ENCODE measurements at regions not wholly inside any gene's neighbourhood (a gene's known extent, or its start where the extent isn't known, plus 50 kb on each side); places are given as distances from the start of the nearest gene placed in this dataset.
"Not testable (repeated sequence)": the region's sequence is repeated elsewhere in the genome, so short reads cannot be mapped to it uniquely, and the experiment has no call there.

DNA sequence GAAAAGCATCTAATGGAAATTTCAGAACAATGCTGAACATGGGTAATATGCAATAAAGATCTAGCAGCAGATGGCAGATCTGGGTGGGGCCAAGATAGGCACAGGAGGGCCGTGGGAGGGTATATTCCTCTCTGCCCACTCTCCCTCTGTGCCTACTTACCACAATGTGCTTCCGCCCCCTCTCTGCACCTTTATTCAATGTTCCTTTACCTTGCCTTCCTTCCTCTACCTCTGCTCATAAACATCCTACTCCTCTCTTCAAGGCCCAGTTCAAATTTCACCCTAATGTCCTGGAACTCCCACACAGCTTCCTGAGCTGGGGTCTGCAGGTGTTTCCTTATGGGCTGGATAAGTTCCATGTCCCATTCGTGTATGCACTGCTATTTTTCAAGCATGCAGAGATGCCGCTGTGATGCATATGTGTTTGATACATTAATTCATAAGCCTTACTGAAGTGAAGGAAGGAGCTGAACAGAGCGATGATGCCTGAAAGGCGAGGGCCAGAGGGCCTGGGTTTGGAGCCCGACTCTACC lies 65.6 kb upstream of the EDEM3 start:
- no peak for DNase-seq (ENCODE audit: low read depth)

DNA sequence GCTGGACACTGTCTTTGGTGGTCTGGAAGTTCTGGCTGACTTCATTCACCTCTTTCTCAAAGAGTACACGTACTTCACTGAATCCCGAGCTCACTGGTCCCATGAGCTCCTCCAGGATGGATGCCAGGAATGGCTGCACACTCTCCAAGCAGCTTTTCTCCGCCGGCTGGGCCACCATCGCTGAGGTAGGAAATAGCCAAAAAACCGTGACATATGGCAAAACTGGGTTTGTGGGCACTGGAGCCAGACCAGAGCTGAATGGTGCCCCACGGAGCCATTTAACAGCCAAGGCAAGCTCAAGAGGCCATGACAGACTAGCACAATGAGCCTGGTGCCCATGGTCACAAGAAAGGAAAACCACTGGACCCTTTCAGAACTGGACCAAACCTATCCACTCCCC lies 64.0 kb upstream of the EDEM3 start:
- DNase-seq (ENCODE audit: low read depth), result no peak

DNA sequence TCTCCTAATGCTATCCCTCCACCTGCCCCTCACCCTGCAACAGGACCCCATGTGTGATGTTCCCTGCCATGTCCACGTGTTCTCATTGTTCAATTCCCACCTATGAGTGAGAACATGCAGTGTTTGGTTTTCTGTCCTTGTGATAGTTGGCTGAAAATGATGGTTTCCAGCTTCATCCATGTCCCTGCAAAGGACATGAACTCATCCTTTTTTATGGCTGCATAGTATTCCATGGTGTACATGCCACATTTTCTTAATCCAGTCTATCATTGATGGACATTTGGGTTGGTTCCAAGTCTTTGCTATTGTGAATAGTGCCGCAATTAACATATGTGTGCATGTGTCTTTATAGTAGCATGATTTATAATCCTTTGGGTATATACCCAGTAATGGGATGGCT lies 62.3 kb upstream of the EDEM3 start:
- not testable (repeated sequence) for DNase-seq (ENCODE audit: low read depth)

DNA sequence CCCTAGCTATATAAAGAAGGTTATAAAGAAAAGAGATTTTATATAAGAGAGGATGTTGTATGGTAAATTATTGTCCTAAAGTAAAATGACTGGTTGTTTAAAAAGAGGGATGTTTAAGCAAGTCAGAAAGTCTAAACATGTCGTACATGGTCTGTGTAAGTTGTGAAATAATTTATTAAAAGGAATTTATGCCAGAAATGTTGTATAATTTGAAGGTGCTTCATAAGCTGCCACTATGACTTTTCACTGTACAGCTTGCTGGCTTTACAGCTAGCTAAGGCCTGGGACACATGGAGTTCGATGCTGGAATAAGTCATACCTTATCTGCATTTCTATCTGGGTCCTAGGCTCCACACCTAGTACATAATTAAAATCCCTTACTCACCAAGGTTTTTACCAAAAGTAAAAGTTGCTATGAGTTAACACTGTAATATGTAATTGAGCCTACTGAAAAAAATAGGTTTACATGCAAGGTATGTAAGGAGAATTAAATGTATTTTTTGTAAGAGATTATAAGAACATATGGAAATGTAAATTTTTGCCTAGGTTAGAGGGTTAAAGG lies 59.0 kb upstream of the EDEM3 start:
- DNase-seq (ENCODE audit: low read depth), result no peak

DNA sequence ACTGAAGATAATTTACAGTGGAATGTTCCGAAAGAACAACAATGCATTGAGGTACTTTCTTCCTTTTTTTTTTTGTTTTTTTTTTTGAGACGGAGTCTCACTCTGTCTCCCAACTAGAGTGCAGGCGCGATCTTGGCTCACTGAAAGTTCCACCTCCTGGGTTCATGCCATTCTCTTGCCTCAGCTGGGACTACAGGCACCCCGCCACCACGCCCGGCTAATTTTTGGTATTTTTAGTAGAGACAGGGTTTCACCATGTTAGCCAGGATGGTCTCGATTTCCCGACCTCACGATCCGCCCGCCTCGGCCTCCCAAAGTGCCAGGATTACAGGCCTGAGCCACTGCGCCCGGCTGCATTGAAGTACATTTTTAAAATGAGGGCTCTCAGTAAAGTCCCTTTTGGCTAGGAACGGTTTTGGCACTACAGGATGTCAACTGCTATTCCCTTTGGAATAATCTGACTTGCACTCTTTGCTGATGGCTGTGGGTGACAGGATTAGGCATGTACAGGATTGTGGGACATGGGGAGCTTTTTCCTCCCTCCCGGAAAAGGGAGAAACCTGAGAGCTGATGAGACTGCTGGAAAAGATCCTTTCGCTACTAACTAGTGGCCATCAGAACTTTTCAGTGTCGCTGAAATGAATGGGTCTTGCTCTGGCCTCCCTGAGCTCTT lies 56.9 kb upstream of the EDEM3 start:
- no peak for DNase-seq (ENCODE audit: low read depth)

GRCh38 chr1:184810735-184811343 lies 56.2 kb upstream of the EDEM3 start:
- no peak for DNase-seq (ENCODE audit: low read depth)

DNA sequence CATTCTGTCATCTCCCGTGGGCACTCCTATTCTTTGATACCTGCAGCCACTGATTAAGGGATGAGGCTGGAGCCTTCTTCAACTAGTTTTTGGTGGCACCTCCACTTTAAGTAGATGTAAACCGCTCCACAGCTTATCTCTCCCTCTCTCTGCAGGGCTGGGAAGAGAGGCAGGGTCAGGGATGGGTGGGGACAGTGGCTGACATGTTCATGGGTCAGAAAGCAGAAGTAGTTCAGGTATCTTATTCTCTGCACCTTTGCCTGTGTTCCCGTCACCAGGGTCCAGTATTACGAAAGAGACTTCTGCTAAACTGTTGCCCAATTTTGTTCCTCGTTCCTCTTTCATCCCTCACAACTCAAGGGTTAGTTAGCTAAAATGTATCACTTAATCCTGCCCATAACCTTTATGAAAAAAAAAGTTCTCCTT lies 51.7 kb upstream of the EDEM3 start:
- no peak for DNase-seq (ENCODE audit: low read depth)

DNA sequence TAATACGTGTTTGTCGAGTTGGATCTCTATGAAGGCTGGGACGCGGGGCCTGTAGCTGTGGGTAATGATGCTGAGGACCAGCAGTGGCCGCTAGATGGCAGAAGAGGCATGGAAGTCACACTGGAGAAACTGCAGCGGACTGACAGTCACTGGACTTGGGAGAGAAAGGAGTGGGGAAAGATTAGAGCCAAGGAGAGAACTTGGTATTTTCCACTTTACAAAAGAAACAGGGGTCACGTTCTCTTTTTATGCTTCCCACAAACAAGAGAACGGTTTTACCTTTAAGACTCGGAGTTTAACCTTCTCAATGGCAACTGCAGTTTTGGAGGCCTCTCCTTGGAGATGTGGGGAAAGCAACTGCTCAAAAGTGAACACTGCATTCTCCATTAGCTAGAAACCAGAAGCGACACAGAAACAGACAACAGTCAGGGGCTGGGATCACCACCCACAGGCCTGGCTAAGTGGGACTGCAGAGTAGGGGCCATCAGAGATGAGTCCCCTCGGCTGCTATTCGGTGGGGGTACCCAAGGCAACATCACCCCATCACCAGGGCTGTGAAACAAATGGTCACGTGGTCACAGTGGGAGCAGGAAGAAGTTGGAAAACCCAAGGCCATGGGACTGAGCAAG lies 51.1 kb upstream of the EDEM3 start:
- DNase-seq (ENCODE audit: low read depth), result peak; percentile 55
